ENCODE measurements at regions not wholly inside any gene's neighbourhood (a gene's known extent, or its start where the extent isn't known, plus 50 kb on each side); places are given as distances from the start of the nearest gene placed in this dataset.

DNA sequence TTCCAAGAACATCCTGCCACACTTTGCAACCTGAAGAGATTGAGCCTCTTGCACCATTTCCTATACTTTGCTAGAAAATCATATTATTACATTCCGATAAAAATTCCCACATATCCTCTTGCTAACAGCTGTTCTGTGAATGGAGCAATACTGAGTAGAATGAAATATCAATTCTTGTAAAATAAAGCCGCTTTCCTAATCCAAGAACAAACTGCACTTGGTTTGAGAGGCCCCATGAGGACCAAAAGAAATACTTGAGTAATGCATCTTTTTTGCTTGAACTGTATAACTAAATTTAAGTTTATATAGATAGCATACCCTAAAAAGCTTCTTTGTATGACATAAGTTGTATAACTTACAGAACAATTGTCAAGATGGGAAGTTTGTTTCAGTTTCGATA lies 632.4 kb upstream of the SLC8A1 start:
- CTCF ChIA-PET (ENCODE audit: partially characterized antibody) = no interaction called here
- Histone ChIP-seq H3K4me1 (ENCODE audit: insufficient read depth, low read length) (no peaks in the 10 kb centered on the region), H3K9me3 (ENCODE audit: control insufficient read depth in 1 of 2, low read length in 2 of 2) (no peaks in the 10 kb centered on the region), H3K27me3 (ENCODE audit: insufficient read depth, low read length) (no peaks in the 10 kb centered on the region), H3K36me3 (ENCODE audit: insufficient read depth, low read length) (no peaks in the 10 kb centered on the region), H3K4me3 (ENCODE audit: low read length in 2 of 2) (no peak overlapping the region), H3K27ac (ENCODE audit: low read depth, low read length) (no peak overlapping the region)
- Mint-ChIP-seq H3K9me3 (peaks cover 0 to 11% (median 2%) of the 10 kb centered on the region in 8 donors), H3K4me3 (no peak overlapping the region), H3K27ac (no peak overlapping the region), H3K4me1 (no peaks in the 10 kb centered on the region), H3K36me3 (no peaks in the 10 kb centered on the region), H3K27me3 (no peaks in the 10 kb centered on the region)
- POLR2A ChIA-PET (ENCODE audit: partially characterized antibody) = no interaction called here
- intact Hi-C loops (cut with micrococcal nuclease) = no loop called here
- DNase-seq = no peak

DNA sequence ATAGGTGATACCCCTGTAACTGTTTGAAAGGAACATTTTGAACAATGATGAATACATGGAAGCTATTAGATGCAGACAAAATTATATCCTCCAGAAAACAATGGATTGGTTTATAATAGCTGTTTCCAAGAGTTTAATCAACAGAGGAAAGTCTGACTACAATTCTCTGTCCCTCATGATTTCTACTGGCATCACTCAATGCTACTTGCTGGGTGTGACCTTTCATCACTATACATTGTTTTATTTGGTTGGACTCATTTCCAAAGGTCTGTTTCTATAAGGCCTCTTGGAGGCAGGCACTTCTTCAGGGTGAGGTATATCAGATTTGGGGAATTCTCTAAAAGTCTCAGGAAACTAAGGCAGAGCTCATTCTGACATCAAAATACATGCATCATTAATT lies 636.1 kb upstream of the SLC8A1 start:
- ChIA-PET CTCF (ENCODE audit: partially characterized antibody) (no interaction called here), POLR2A (ENCODE audit: partially characterized antibody) (no interaction called here)
- no peak for DNase-seq
- H3K4me1 ChIP-seq (ENCODE audit: insufficient read depth, low read length) = no peaks in the 10 kb centered on the region
- H3K4me3 ChIP-seq (ENCODE audit: low read length in 2 of 2) = no peak overlapping the region
- H3K27ac ChIP-seq (ENCODE audit: low read depth, low read length) = no peak overlapping the region
- Mint-ChIP-seq H3K9me3 (peaks cover 1 to 11% (median 5%) of the 10 kb centered on the region in 8 donors), H3K4me3 (no peak overlapping the region), H3K27me3 (no peaks in the 10 kb centered on the region), H3K27ac (no peak overlapping the region), H3K4me1 (no peaks in the 10 kb centered on the region), H3K36me3 (no peaks in the 10 kb centered on the region)
- no peaks in the 10 kb centered on the region for H3K36me3 ChIP-seq (ENCODE audit: insufficient read depth, low read length)
- intact Hi-C loops (cut with micrococcal nuclease) = no loop called here
- H3K27me3 ChIP-seq (ENCODE audit: insufficient read depth, low read length) = no peaks in the 10 kb centered on the region
- no peaks in the 10 kb centered on the region for H3K9me3 ChIP-seq (ENCODE audit: control insufficient read depth in 1 of 2, low read length in 2 of 2)

DNA sequence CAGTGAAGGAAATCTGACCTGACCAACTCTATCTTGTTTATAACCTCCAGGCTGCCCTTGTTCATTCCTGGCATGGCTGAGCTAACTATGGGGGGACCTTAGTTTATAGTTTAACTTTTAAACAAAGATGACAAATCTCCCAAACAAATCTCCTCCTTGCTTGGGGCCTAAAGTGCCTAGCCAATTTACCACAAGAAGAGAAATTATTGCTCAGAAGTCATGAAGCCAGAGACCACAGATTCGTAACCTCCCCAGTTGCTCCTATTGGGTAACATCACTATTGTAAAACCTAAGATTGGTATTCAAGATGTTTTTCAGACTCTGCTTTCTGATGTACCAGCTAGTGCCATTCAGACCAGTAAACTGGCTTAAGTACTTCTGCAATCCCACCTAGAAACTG lies 649.4 kb upstream of the SLC8A1 start:
- Mint-ChIP-seq H3K9me3 (peaks cover 0 to 16% (median 5%) of the 10 kb centered on the region in 8 donors), H3K4me3 (no peak overlapping the region), H3K36me3 (no peaks in the 10 kb centered on the region), H3K27ac (no peak overlapping the region), H3K4me1 (no peaks in the 10 kb centered on the region), H3K27me3 (no peaks in the 10 kb centered on the region)
- Histone ChIP-seq H3K27ac (ENCODE audit: low read depth, low read length) (no peak overlapping the region), H3K36me3 (ENCODE audit: insufficient read depth, low read length) (no peaks in the 10 kb centered on the region), H3K4me1 (ENCODE audit: insufficient read depth, low read length) (no peaks in the 10 kb centered on the region), H3K9me3 (ENCODE audit: control insufficient read depth in 1 of 2, low read length in 2 of 2) (no peaks in the 10 kb centered on the region), H3K27me3 (ENCODE audit: insufficient read depth, low read length) (no peaks in the 10 kb centered on the region), H3K4me3 (ENCODE audit: low read length in 2 of 2) (no peak overlapping the region)
- ChIA-PET POLR2A (ENCODE audit: partially characterized antibody) (no interaction called here), CTCF (ENCODE audit: partially characterized antibody) (no interaction called here)
- no peak for DNase-seq
- intact Hi-C loops (cut with micrococcal nuclease) = no loop called here

DNA sequence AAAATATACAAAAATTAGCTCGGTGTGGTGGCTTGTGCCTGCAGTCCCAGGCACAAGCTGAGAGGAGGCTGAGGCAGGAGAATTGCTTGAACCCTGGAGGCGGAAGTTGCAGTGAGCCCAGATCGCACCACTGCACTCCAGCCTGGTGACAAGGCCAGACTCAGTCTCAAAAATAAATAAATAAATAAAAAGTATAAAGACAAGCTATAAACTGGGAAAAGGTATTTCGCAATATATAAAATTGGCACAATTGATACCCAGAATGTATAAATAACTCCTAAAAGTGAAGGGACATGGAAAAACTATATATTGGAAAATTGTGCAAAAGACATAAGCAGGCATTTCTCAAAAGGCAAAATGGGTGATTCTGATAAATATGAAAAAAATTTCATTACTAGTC lies 657.9 kb upstream of the SLC8A1 start:
- H3K9me3 ChIP-seq (ENCODE audit: control insufficient read depth in 1 of 2, low read length in 2 of 2) = no peaks in the 10 kb centered on the region
- no peaks in the 10 kb centered on the region for H3K36me3 Mint-ChIP-seq
- H3K27me3 Mint-ChIP-seq = no peaks in the 10 kb centered on the region
- H3K4me1 Mint-ChIP-seq = no peaks in the 10 kb centered on the region
- H3K4me1 ChIP-seq (ENCODE audit: insufficient read depth, low read length) = no peaks in the 10 kb centered on the region
- H3K9me3 Mint-ChIP-seq = peaks cover 0 to 10% (median 4%) of the 10 kb centered on the region in 8 donors
- H3K27ac Mint-ChIP-seq = no peak overlapping the region
- ChIA-PET CTCF (ENCODE audit: partially characterized antibody) (no interaction called here), POLR2A (ENCODE audit: partially characterized antibody) (no interaction called here)
- H3K36me3 ChIP-seq (ENCODE audit: insufficient read depth, low read length) = no peaks in the 10 kb centered on the region
- H3K27me3 ChIP-seq (ENCODE audit: insufficient read depth, low read length) = no peaks in the 10 kb centered on the region
- H3K27ac ChIP-seq (ENCODE audit: low read depth, low read length) = no peak overlapping the region
- no peak overlapping the region for H3K4me3 ChIP-seq (ENCODE audit: low read length in 2 of 2)
- intact Hi-C loops (cut with micrococcal nuclease) = no loop called here
- H3K4me3 Mint-ChIP-seq = no peak overlapping the region
- DNase-seq = no peak

DNA sequence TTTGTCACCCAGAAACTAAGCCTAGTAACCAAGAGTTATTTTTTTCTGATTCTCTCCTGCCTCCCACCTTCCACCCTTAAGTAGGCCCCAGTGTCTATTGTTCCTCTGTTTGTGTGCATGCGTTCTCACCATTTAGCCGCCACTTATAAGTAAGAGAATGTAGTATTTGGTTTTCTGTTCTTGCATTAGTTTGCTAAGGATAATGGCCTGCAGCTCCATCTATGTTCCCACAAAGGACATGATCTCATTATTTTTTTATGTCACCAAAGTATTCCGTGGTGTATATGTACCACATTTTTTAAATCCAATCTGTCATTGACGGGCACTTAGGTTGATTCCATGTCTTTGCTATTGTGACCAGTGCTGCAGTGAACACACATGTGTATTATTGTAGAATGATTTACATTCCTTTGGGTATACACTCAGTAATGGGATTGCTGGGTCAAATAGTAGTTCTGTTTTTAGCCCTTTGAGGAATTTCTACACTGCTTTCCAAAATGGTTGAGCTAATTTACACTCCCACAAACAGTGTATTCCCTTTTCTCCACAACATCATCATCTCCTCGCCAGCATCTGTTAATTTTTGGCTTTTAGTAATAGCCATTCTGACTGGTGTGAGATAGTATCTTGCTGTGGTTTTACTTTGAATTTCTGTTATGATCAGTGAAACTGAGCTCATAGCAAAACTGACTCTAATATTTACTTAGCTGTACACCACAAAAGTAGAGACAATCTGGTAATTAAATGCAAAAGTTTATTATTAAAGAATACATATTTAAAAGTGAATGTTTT lies 660.1 kb upstream of the SLC8A1 start:
- no peaks in the 10 kb centered on the region for H3K27me3 ChIP-seq (ENCODE audit: insufficient read depth, low read length)
- POLR2A ChIA-PET (ENCODE audit: partially characterized antibody) = no interaction called here
- Mint-ChIP-seq H3K9me3 (peaks cover 0 to 16% (median 5%) of the 10 kb centered on the region in 8 donors), H3K27ac (no peak overlapping the region), H3K4me3 (no peak overlapping the region), H3K36me3 (no peaks in the 10 kb centered on the region), H3K27me3 (no peaks in the 10 kb centered on the region), H3K4me1 (no peaks in the 10 kb centered on the region)
- intact Hi-C loops (cut with micrococcal nuclease) = no loop called here
- DNase-seq = no peak
- no peak overlapping the region for H3K27ac ChIP-seq (ENCODE audit: low read depth, low read length)
- H3K9me3 ChIP-seq (ENCODE audit: control insufficient read depth in 1 of 2, low read length in 2 of 2) = no peaks in the 10 kb centered on the region
- CTCF ChIA-PET (ENCODE audit: partially characterized antibody) = interaction anchor here (0.9 kb wide), 1 partner anchor 10 kb away, joined by 3 read pairs; no protein-coding TSS in a partner anchor
- H3K36me3 ChIP-seq (ENCODE audit: insufficient read depth, low read length) = no peaks in the 10 kb centered on the region
- H3K4me1 ChIP-seq (ENCODE audit: insufficient read depth, low read length) = no peaks in the 10 kb centered on the region
- no peak overlapping the region for H3K4me3 ChIP-seq (ENCODE audit: low read length in 2 of 2)

DNA sequence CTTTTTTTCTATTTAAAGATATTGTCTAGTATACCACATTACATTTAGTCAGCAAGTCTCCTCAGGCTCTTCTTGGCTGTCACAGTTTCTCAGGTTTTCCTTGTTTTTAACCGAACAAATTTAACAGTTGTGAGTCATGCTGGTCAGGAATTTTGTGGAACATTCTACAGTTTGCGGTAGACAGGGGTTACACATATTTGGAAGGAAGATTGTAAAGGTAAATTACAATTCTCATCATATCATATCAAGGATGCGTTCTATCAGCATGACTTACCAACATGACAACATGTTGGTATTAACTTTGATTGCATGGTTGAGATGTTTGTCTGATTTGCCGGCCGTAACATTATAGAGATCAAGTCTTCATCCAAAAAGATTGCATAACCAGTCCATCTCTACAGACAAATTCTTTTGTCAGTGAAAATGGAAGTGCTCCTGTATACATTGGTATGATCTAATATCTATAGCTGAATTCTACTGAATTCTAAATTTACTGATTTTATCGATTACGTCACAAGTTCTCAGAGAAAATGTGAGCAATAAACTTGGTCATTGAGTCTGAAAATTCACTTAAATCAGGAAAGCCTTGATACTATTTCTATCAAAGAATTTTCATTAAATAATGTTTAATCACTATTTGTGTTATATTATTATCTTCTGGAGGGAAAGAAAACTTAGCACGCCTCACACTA lies 664.4 kb upstream of the SLC8A1 start:
- Histone ChIP-seq H3K4me1 (ENCODE audit: insufficient read depth, low read length) (no peaks in the 10 kb centered on the region), H3K9me3 (ENCODE audit: control insufficient read depth in 1 of 2, low read length in 2 of 2) (no peaks in the 10 kb centered on the region), H3K36me3 (ENCODE audit: insufficient read depth, low read length) (no peaks in the 10 kb centered on the region), H3K27ac (ENCODE audit: low read depth, low read length) (no peak overlapping the region), H3K27me3 (ENCODE audit: insufficient read depth, low read length) (no peaks in the 10 kb centered on the region), H3K4me3 (ENCODE audit: low read length in 2 of 2) (no peak overlapping the region)
- Mint-ChIP-seq H3K27ac (no peak overlapping the region), H3K4me3 (no peak overlapping the region), H3K27me3 (no peaks in the 10 kb centered on the region), H3K36me3 (no peaks in the 10 kb centered on the region), H3K9me3 (peaks cover 0 to 24% (median 7%) of the 10 kb centered on the region in 8 donors), H3K4me1 (no peaks in the 10 kb centered on the region)
- intact Hi-C loops (cut with micrococcal nuclease) = no loop called here
- DNase-seq = no peak
- ChIA-PET CTCF (ENCODE audit: partially characterized antibody) (no interaction called here), POLR2A (ENCODE audit: partially characterized antibody) (no interaction called here)

DNA sequence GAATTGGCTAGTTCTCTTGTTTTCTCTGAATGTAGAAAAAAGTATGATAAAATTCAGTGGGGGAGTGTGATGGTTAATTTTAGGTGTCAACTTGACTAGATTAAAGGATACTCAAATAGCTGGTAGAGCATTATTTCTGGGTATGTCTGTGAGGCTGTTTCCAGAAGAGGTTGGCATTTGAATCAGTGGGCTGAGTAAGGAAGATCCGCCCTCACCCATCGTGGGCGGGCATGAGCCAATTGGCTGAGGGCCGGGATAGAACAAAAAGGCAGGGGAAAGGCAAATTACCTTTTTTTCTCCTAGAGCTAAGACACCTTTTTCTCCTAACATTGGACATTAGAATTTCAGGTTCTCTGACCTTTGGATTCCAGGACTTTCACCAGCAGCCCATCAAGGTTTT lies 667.6 kb upstream of the SLC8A1 start:
- POLR2A ChIA-PET (ENCODE audit: partially characterized antibody) = no interaction called here
- Mint-ChIP-seq H3K4me1 (no peaks in the 10 kb centered on the region), H3K36me3 (no peaks in the 10 kb centered on the region), H3K27ac (no peak overlapping the region), H3K27me3 (no peaks in the 10 kb centered on the region), H3K4me3 (no peak overlapping the region), H3K9me3 (peaks cover 0 to 14% (median 7%) of the 10 kb centered on the region in 8 donors)
- CTCF ChIA-PET (ENCODE audit: partially characterized antibody) = no interaction called here
- no peak overlapping the region for H3K27ac ChIP-seq (ENCODE audit: low read depth, low read length)
- no peak overlapping the region for H3K4me3 ChIP-seq (ENCODE audit: low read length in 2 of 2)
- no peaks in the 10 kb centered on the region for H3K27me3 ChIP-seq (ENCODE audit: insufficient read depth, low read length)
- H3K9me3 ChIP-seq (ENCODE audit: control insufficient read depth in 1 of 2, low read length in 2 of 2) = no peaks in the 10 kb centered on the region
- H3K36me3 ChIP-seq (ENCODE audit: insufficient read depth, low read length) = no peaks in the 10 kb centered on the region
- H3K4me1 ChIP-seq (ENCODE audit: insufficient read depth, low read length) = no peaks in the 10 kb centered on the region
- intact Hi-C loops (cut with micrococcal nuclease) = no loop called here
- no peak for DNase-seq

All from CD4-positive, alpha-beta memory T cell (primary cell).